HEK293 (cell line): ENCODE measurements at regions not wholly inside any gene's neighbourhood (a gene's known extent, or its start where the extent isn't known, plus 50 kb on each side); places are given as distances from the start of the nearest gene placed in this dataset.
A peak's percentile ranks its signal among the peaks of the same experiment; 100 is the strongest.

Source experiments
- HOXD13 ChIP-seq: sonication (generic); formaldehyde crosslinking; IDR thresholded peaks from 2 replicates; pipeline ENCODE4 v1.8.0; 2022; ENCODE audit warnings: missing genetic modification reagents, borderline replicate concordance
- KLF16 ChIP-seq: fragments of 450-650 bp; formaldehyde crosslinking; IDR thresholded peaks from 2 replicates; pipeline ENCODE4 v1.5.1; 2017; ENCODE audit warnings: missing biosample characterization, missing genetic modification characterization
- PRDM10 ChIP-seq: fragments of 450-650 bp; formaldehyde crosslinking; IDR thresholded peaks from 2 replicates; pipeline ENCODE4 v1.5.1; 2016; ENCODE audit warnings: missing biosample characterization, missing genetic modification characterization
- PRDM2 ChIP-seq: fragments of 450-650 bp; formaldehyde crosslinking; IDR thresholded peaks from 2 replicates; pipeline ENCODE4 v1.5.1; 2016; ENCODE audit warnings: missing biosample characterization, missing genetic modification characterization, borderline replicate concordance
- PRDM6 ChIP-seq: fragments of 450-650 bp; formaldehyde crosslinking; IDR thresholded peaks from 2 replicates; pipeline ENCODE4 v1.5.1; 2017; ENCODE audit warnings: missing biosample characterization, missing genetic modification characterization
- WT1 ChIP-seq: fragments of 450-650 bp; formaldehyde crosslinking; IDR thresholded peaks from 2 replicates; pipeline ENCODE4 v1.5.1; 2016; ENCODE audit warnings: missing biosample characterization, missing genetic modification characterization
- ZEB2 ChIP-seq: fragments of 450-650 bp; formaldehyde crosslinking; IDR thresholded peaks from 2 replicates; pipeline ENCODE4 v1.5.1; 2016; ENCODE audit warnings: missing biosample characterization, missing genetic modification characterization
- ZFP3 ChIP-seq: fragments of 450-650 bp; formaldehyde crosslinking; IDR thresholded peaks from 2 replicates; pipeline ENCODE4 v1.5.1; 2016; ENCODE audit warnings: low read depth, missing biosample characterization, missing genetic modification characterization
- ZFP69B ChIP-seq: fragments of 450-650 bp; formaldehyde crosslinking; IDR thresholded peaks from 2 replicates; pipeline ENCODE4 v1.5.1; 2016; ENCODE audit warnings: missing biosample characterization, missing genetic modification characterization
- ZNF221 ChIP-seq: fragments of 450-650 bp; formaldehyde crosslinking; IDR thresholded peaks from 2 replicates; pipeline ENCODE4 v1.5.1; 2017; ENCODE audit warnings: missing biosample characterization, missing genetic modification characterization, borderline replicate concordance
- ZNF274 ChIP-seq, 2 experiments: fragments of 200-500 bp in 1 of 2; fragments of 450-650 bp in 1 of 2; sonication (Bioruptor generic) in 1 of 2; formaldehyde crosslinking in 1 of 2; IDR thresholded peaks; 2 replicates each; pipeline versions ENCODE4 v1.5.1 to v1.6.1; 2014 to 2016; ENCODE audit warnings: borderline replicate concordance in 1 of 2, inconsistent platforms in 1 of 2, low read length in 1 of 2, missing biosample characterization in 1 of 2, missing genetic modification characterization in 1 of 2
- ZNF280D ChIP-seq: fragments of 450-650 bp; formaldehyde crosslinking; IDR thresholded peaks from 2 replicates; pipeline ENCODE4 v1.5.1; 2016; ENCODE audit warnings: missing biosample characterization, missing genetic modification characterization
- ZNF292 ChIP-seq: fragments of 450-650 bp; formaldehyde crosslinking; IDR thresholded peaks from 2 replicates; pipeline ENCODE4 v1.5.1; 2016; ENCODE audit warnings: low read depth, missing biosample characterization, missing genetic modification characterization, borderline replicate concordance
- ZNF404 ChIP-seq: fragments of 450-650 bp; formaldehyde crosslinking; IDR thresholded peaks from 2 replicates; pipeline ENCODE4 v1.5.1; 2017; ENCODE audit warnings: missing biosample characterization, missing genetic modification characterization
- ZNF449 ChIP-seq: fragments of 450-650 bp; formaldehyde crosslinking; IDR thresholded peaks from 2 replicates; pipeline ENCODE4 v1.5.1; 2017; ENCODE audit warnings: missing biosample characterization, mild to moderate bottlenecking, missing genetic modification characterization, moderate library complexity
- ZNF529 ChIP-seq: fragments of 450-650 bp; formaldehyde crosslinking; IDR thresholded peaks from 2 replicates; pipeline ENCODE4 v1.5.1; 2017; ENCODE audit warnings: missing genetic modification characterization, missing biosample characterization; ENCODE audit not compliant: insufficient replicate concordance
- ZNF660 ChIP-seq: fragments of 450-650 bp; IDR thresholded peaks from 2 replicates; pipeline ENCODE4 v1.5.1; 2018; ENCODE audit warnings: missing biosample characterization, mild to moderate bottlenecking, missing genetic modification characterization
- ZNF701 ChIP-seq: fragments of 450-650 bp; formaldehyde crosslinking; IDR thresholded peaks from 2 replicates; pipeline ENCODE4 v1.5.1; 2016; ENCODE audit warnings: missing biosample characterization, missing genetic modification characterization
- ZNF837 ChIP-seq: fragments of 450-650 bp; formaldehyde crosslinking; IDR thresholded peaks from 2 replicates; pipeline ENCODE4 v1.5.1; 2016; ENCODE audit warnings: missing biosample characterization, missing genetic modification characterization
- ZSCAN5A ChIP-seq: fragments of 450-650 bp; formaldehyde crosslinking; IDR thresholded peaks from 2 replicates; pipeline ENCODE4 v1.5.1; 2016; ENCODE audit warnings: missing biosample characterization, missing genetic modification characterization
- ZXDB ChIP-seq: fragments of 450-650 bp; formaldehyde crosslinking; IDR thresholded peaks from 2 replicates; pipeline ENCODE4 v1.5.1; 2016; ENCODE audit warnings: missing biosample characterization, missing genetic modification characterization

GRCh38 chr10:105726149-105726548 lies 1085.1 kb downstream of the SORCS3 start (continued):
- TF ChIP-seq PRDM2 (no peak), ZNF404 (tag by site-specific recombination) (0 out of 2 replicates have a peak, but pooled peaks have one; percentile 39), ZSCAN5A (tag by site-specific recombination) (no peak), PRDM10 (tag by site-specific recombination) (no peak), ZFP69B (no peak), HOXD13 (CRISPR knock-in tag) (no peak), ZFP3 (no peak), ZXDB (tag by site-specific recombination) (0 out of 2 replicates have a peak, but pooled peaks have one; percentile 40), ZNF221 (tag by site-specific recombination) (no peak), ZNF280D (tag by site-specific recombination) (no peak), ZNF529 (tag by site-specific recombination) (no peak), PRDM6 (tag by site-specific recombination) (no peak), ZNF274 (IDR thresholded peaks at IDR 0.05; ENCODE audit: low read length) (no peak), ZNF274 (tag by site-specific recombination; IDR thresholded peaks at IDR 0.05; ENCODE audit: borderline replicate concordance) (no peak), ZEB2 (tag by site-specific recombination) (no peak), ZNF449 (tag by site-specific recombination) (no peak), ZNF701 (tag by site-specific recombination) (no peak), ZNF837 (tag by site-specific recombination) (no peak), ZNF292 (tag by site-specific recombination) (0 out of 2 replicates have a peak, but pooled peaks have one; percentile 31), WT1 (tag by site-specific recombination) (no peak), KLF16 (tag by site-specific recombination) (no peak), ZNF660 (no peak)
